ENCODE measurements at regions not wholly inside any gene's neighbourhood (a gene's known extent, or its start where the extent isn't known, plus 50 kb on each side); places are given as distances from the start of the nearest gene placed in this dataset.

- Histone ChIP-seq H3K9me3 (no peaks in the 10 kb centered on the region), H3K27ac (no peak overlapping the region), H3K27me3 (peaks cover 0 to 3% (median 0%) of the 10 kb centered on the region in 7 donors), H3K36me3 (no peaks in the 10 kb centered on the region), H3K4me1 (no peaks in the 10 kb centered on the region), H3K4me3 (no peak overlapping the region)
- 73 to 74% methylated on average over 5 of the region's 5 CpGs for WGBS, 2 donors
- intact Hi-C loops (cut with DNase I) = loop anchor here in 4 of 10 donors (10.0 kb wide), 2 partner anchors 123 to 153 kb away; no protein-coding TSS in a partner anchor
- DNase-seq = no peak
- no peak for TF ChIP-seq CTCF (IDR thresholded peaks at IDR 0.05)
- ATAC-seq = no peak
Measured at GRCh38 chr2:204021290-204022081, 84.9 kb downstream of the ICOS start.

- DNase-seq (no peak), ATAC-seq (no peak)
- Histone ChIP-seq H3K9me3 (no peaks in the 10 kb centered on the region), H3K4me3 (no peak overlapping the region), H3K4me1 (no peaks in the 10 kb centered on the region), H3K36me3 (no peaks in the 10 kb centered on the region), H3K27ac (no peak overlapping the region), H3K27me3 (peaks cover 0 to 3% (median 0%) of the 10 kb centered on the region in 7 donors)
- WGBS, 2 donors = 81 to 83% methylated on average over 5 of the region's 5 CpGs
- TF ChIP-seq CTCF (IDR thresholded peaks at IDR 0.05) = no peak
- intact Hi-C loops (cut with DNase I) = loop anchor here in 4 of 10 donors (10.0 kb wide), 2 partner anchors 122 to 152 kb away; no protein-coding TSS in a partner anchor
Measured at GRCh38 chr2:204022550-204022949, 86.0 kb downstream of the ICOS start.

- DNase-seq (no peak), ATAC-seq (no peak)
- Histone ChIP-seq H3K9me3 (no peaks in the 10 kb centered on the region), H3K36me3 (no peaks in the 10 kb centered on the region), H3K27me3 (peaks cover 0 to 3% (median 0%) of the 10 kb centered on the region in 7 donors), H3K4me3 (no peak overlapping the region), H3K4me1 (no peaks in the 10 kb centered on the region), H3K27ac (no peak overlapping the region)
- intact Hi-C loops (cut with DNase I) = loop anchor here in 4 of 10 donors (10.0 kb wide), 2 partner anchors 122 to 152 kb away; no protein-coding TSS in a partner anchor
- WGBS, 2 donors = 89 to 93% methylated on average over 1 of the region's 1 CpG
- TF ChIP-seq CTCF (IDR thresholded peaks at IDR 0.05) = no peak
Measured at GRCh38 chr2:204023088-204023487, 86.5 kb downstream of the ICOS start.

- Histone ChIP-seq H3K27me3 (peaks cover 0 to under 1% (median 0%) of the 10 kb centered on the region in 7 donors), H3K9me3 (no peaks in the 10 kb centered on the region), H3K4me1 (no peaks in the 10 kb centered on the region), H3K27ac (no peak overlapping the region), H3K4me3 (no peak overlapping the region), H3K36me3 (no peaks in the 10 kb centered on the region)
- WGBS, 2 donors = 8 to 25% methylated on average over 1 of the region's 1 CpG
- ATAC-seq (peak in 4 of 8 donors; percentile 33 to 61 (median 51)), DNase-seq (no peak)
- intact Hi-C loops (cut with DNase I) = loop anchor here in 4 of 10 donors (10.0 kb wide), 2 partner anchors 120 to 150 kb away; no protein-coding TSS in a partner anchor
- peak in 7 of 9 donors; percentile 40 to 68 (median 59) for TF ChIP-seq CTCF (IDR thresholded peaks at IDR 0.05)
Measured at GRCh38 chr2:204024503-204024902, 87.9 kb downstream of the ICOS start.

All from heart right ventricle (tissue), 16 donors.